Panc1 (cell line): ENCODE measurements at regions not wholly inside any gene's neighbourhood (a gene's known extent, or its start where the extent isn't known, plus 50 kb on each side); places are given as distances from the start of the nearest gene placed in this dataset.

Experiments
- POLR2AphosphoS5 ChIP-seq: IDR thresholded peaks from 2 replicates; pipeline ENCODE4 v1.6.1; 2012; ENCODE audit warnings: mild to moderate bottlenecking, low read depth, low read length, moderate library complexity
- SIN3A ChIP-seq: IDR thresholded peaks from 2 replicates; pipeline ENCODE4 v1.6.1; 2012; ENCODE audit warnings: low read depth, mild to moderate bottlenecking, low read length, moderate library complexity, borderline replicate concordance; ENCODE audit not compliant: insufficient read depth
- TF ChIP-seq, protein P1 (sequence below): fragments of 450-650 bp; IDR thresholded peaks from 2 replicates; pipeline ENCODE4 v1.5.1; 2017; ENCODE audit warnings: mild to moderate bottlenecking
- TF ChIP-seq, protein P2 (sequence below), 2 experiments: IDR thresholded peaks; 2 replicates each; pipeline ENCODE4 v1.6.1; 2011 to 2012; ENCODE audit warnings: low read depth in 2 of 2, control low read depth in 1 of 2, low read length in 1 of 2, mild to moderate bottlenecking in 1 of 2, moderate library complexity in 1 of 2; ENCODE audit not compliant: insufficient read depth in 1 of 2

DNA sequence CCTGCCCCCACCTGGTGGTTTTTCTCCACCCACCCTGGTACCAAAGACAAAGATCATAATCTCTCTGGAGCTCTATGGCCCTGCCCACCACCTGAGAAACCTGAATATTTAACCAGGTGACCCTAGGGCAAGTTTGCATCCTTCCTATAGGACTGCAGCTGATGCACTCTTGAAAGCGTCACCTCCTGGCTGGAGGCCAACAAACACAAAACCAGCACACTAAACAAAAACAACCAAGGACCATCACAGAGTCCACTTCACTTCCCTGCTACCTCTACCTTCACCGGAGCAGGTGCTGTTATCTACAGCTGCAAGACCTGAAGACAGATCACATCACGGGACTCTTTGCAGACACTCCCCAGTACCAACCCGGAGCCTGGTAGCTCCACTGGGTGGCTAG lies 296.7 kb upstream of the FGF13 start:
- TF ChIP-seq, protein P1, sequence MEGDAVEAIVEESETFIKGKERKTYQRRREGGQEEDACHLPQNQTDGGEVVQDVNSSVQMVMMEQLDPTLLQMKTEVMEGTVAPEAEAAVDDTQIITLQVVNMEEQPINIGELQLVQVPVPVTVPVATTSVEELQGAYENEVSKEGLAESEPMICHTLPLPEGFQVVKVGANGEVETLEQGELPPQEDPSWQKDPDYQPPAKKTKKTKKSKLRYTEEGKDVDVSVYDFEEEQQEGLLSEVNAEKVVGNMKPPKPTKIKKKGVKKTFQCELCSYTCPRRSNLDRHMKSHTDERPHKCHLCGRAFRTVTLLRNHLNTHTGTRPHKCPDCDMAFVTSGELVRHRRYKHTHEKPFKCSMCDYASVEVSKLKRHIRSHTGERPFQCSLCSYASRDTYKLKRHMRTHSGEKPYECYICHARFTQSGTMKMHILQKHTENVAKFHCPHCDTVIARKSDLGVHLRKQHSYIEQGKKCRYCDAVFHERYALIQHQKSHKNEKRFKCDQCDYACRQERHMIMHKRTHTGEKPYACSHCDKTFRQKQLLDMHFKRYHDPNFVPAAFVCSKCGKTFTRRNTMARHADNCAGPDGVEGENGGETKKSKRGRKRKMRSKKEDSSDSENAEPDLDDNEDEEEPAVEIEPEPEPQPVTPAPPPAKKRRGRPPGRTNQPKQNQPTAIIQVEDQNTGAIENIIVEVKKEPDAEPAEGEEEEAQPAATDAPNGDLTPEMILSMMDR, result no peak
- TF ChIP-seq POLR2AphosphoS5 (no peak), SIN3A (no peak)
- TF ChIP-seq, protein P2, sequence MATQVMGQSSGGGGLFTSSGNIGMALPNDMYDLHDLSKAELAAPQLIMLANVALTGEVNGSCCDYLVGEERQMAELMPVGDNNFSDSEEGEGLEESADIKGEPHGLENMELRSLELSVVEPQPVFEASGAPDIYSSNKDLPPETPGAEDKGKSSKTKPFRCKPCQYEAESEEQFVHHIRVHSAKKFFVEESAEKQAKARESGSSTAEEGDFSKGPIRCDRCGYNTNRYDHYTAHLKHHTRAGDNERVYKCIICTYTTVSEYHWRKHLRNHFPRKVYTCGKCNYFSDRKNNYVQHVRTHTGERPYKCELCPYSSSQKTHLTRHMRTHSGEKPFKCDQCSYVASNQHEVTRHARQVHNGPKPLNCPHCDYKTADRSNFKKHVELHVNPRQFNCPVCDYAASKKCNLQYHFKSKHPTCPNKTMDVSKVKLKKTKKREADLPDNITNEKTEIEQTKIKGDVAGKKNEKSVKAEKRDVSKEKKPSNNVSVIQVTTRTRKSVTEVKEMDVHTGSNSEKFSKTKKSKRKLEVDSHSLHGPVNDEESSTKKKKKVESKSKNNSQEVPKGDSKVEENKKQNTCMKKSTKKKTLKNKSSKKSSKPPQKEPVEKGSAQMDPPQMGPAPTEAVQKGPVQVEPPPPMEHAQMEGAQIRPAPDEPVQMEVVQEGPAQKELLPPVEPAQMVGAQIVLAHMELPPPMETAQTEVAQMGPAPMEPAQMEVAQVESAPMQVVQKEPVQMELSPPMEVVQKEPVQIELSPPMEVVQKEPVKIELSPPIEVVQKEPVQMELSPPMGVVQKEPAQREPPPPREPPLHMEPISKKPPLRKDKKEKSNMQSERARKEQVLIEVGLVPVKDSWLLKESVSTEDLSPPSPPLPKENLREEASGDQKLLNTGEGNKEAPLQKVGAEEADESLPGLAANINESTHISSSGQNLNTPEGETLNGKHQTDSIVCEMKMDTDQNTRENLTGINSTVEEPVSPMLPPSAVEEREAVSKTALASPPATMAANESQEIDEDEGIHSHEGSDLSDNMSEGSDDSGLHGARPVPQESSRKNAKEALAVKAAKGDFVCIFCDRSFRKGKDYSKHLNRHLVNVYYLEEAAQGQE (IDR thresholded peaks at IDR 0.05; ENCODE audit: insufficient read depth in 1 of 2, low read depth in 2 of 2, low read length in 1 of 2), result no peak
